GM18858 (cell line): ENCODE measurements at regions not wholly inside any gene's neighbourhood (a gene's known extent, or its start where the extent isn't known, plus 50 kb on each side); places are given as distances from the start of the nearest gene placed in this dataset.

Experiments used
- ATAC-seq: cut with Tn5 transposase; IDR thresholded peaks from one replicate; pipeline ENCODE4 v1.9.1; 2021; ENCODE audit not compliant: unreplicated experiment

DNA sequence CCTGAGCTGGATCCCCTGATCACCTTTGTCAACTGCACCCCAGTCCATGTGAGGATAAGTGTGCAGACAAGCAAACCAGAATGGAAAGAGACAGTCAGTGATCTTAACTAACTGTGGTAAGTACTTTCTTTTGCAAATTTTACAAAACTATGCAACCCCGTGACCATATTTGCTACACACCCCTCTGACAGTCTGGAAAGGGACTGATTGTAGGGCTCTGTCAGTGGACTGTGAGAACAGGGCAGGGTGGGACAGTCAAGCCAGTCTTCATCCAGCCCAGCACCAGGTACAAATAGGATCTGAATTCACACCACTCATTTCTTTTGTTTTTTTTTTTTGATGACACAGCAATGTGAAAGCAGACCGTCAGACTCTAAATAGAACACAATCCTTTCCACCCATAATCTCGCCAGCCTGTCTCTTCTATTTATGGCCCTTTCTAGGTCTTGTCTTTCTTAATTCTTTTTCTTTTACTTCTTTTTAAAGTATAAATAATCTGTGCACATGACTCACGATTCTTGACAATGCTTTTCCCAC lies 165.6 kb downstream of the ARL6IP6 start:
- ATAC-seq: no peak

DNA sequence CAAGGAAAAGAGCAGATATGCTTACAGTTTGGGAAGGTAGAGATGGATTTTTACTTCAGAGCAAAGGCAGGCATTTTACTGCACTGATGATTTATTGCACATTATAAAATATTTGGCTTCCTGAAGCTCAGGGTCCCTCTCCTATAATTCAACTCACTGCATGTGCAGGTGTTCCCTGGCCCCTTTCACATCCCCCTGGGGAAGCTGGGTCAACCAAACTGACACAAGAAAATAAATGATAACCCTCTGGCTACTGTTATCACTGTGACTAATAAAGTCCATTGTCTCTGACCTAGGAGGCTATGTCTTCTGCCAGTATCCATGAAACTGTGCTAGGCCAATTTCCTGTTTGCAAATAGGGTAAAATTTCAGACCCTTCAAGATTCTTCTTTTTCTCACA lies 163.1 kb downstream of the ARL6IP6 start:
- ATAC-seq: no peak

DNA sequence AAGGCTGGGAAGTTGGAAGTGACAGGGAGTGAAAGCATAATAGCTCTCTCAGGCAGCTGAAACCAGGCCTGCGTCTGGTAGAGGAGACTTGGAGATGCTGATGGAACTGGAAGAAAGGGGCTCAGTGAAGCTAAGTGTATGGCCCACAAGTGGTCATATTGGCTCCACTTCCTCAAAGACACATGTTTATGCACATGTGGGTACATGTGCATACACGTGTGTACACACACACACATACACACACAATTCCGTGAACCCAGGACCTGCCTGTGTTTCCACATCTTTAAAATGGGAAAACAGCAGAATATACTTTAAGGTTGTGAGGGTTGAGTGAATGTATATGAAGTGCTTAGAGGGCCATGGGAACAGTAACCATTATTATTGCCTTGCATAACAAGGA lies 160.9 kb downstream of the ARL6IP6 start:
- ATAC-seq: no peak

DNA sequence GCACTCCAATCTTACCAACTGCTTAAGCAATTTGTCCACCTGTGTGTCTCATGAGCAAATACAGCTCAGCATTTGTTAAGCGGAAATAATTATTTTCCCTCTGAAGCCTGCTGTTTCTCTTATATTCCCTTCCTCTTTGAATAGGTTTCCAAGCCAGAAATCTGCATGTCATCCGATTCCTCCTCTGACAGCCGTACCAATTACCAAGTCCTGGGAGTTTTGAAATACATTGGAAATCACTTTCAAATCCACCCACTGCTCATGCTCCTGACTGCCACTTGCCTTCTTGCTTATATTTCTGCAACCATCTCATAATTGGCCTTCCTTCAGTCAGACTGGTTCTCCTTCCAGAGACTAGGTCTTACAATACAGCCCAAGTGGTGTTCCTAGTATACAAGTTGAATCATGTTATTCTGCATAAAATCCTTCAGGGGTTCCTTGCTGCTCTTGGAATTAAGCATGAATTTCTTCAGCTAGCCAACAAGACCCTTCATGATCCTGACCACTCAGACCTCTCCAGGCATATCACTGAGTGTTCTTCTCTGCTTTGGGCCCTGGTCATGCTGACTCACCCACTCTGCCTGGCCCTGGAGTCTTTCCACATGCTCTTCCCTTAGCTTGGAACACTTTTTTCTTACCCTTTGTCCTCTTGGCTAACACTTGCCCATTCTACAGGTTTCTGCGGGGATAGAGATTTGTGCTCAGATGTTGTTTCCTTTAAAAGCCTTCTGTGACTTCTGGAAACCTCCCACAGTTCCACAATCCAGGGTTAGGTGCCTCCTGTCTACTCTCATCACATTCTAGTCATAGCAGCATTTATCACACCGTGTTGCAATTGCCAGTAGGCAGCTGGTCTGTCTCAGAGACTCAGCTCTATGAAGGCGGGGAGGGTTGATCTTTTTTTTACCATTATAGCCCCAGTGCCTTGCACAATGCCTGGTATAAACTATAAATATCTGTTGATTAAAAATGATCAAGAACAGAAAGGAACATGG lies 157.6 kb downstream of the ARL6IP6 start:
- no peak for ATAC-seq

DNA sequence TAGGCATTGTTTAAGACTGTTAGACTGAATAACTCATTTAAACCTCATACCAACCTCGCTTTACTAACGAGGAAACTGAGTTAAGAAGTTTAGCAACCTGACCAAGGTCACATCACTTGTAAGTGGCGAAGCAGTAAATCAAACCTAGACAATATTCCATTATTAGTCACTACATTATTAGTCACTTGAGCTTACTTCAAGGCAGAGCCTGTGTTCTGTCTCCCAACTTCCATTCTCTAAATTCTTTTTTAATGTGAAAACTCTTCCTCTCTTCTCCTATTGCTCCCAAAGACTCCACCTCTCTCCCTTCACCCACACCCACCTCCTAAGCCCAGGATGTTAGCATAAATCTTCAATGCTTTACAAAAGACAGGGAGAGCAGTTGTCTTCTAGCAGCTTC lies 156.5 kb downstream of the ARL6IP6 start:
- ATAC-seq: no peak

DNA sequence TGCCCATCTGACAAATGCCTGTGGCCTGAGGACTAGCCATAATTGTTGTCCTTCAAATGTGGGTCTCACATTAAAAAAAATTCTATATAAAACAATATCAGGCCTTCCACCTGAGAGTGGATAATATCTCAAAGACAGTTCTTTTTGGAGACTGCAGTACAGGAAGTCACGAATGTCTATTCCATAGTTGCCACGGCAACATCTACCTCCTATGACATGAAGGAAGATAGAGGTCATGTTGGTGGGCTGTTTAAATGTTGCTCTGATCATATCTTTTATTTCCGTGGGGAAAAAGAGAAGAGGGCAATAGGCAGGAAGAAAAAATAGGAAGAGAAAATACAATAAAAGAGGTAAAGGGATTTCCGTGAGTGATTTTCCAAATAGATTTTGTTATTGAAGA lies 151.8 kb downstream of the ARL6IP6 start:
- no peak for ATAC-seq

DNA sequence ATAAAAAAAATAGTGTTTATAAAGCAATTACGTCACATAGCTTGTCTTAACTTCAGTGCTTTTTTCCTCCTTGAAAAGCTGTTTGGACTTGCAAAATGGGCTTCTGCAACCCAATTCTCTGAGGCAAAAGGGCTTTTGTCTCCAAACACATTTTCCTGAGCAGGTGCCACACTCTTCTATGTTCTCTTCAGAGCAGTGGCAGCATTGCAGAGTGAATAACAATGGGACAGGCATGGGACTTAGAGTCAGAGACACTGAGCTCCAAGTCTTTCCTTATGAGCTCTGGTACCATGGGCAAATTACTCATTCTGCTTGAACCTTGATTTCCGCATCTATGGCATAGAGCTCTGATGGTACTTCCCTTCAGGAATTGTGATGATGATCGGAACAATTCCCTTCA lies 149.0 kb downstream of the ARL6IP6 start:
- no peak for ATAC-seq

DNA sequence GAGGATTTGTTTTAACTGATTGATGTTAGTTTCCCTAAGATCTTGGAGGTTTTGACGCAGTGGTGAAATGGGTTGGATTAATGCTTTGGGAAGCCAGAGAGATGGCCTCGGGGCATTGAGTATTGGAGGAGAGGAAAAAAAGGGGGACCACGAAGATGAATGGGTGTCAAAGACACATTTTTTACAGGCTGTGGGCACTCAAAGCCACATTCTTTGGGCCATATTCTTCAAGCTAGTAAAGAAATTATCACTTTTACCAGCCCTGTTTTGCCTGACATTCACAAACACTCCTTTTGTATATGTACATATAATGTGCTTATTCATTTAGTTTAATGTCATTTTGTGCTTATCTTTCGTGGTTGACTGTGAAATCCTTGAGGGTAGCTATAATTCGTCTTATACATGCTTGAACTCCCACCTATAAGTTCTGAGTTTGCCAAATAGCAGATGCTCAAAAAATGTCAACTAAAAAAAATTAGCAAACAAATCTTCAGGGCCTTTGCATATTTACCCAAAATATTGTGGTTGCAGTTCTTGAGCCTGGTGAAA lies 146.3 kb downstream of the ARL6IP6 start:
- no peak for ATAC-seq

DNA sequence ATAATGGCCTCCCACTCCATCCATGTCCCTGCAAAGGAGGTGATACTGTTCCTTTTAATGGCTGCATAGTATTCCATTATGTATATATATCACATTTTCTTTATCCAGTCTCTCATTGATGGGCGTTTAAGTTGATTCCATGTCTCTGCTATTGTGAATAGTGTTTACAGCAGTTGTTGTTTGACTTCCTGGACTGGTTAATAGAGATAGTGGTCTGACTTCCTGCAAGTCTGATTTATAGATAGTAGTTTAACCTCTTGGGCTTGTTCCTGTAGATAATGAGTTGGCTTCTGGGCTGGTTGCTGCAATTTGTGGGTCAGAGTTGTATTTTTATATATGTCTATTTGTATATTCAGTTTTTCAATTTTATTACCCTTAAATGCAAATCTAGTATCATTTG lies 145.4 kb downstream of the ARL6IP6 start:
- no peak for ATAC-seq

DNA sequence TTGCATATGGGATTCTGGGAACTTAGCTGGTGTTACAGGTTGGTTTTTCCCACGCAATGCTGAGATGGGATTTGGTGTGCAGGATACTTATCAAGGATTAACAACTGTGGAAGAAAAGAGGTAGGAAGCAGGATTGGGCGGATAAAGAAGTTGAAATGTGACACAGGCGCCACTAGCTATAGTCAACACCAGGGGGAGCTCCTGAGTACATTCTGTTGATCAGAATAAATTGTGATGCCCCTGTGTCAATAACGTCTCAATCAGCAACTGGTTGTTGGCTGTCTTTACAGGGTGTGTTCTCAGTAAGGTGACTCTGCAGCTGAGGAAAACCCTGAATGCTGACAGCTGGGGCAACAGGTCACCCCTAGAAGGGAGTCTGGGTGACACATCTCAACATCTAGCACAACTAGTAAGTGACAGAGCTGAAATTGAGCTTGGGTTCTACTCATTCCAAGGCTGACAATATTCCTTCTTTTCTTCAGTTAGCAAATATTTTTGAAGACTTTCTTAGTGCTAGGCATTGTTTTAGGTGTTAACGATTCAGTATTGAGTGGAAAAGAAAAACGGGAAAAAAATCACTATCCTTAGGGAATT lies 143.0 kb downstream of the ARL6IP6 start:
- ATAC-seq: no peak

DNA sequence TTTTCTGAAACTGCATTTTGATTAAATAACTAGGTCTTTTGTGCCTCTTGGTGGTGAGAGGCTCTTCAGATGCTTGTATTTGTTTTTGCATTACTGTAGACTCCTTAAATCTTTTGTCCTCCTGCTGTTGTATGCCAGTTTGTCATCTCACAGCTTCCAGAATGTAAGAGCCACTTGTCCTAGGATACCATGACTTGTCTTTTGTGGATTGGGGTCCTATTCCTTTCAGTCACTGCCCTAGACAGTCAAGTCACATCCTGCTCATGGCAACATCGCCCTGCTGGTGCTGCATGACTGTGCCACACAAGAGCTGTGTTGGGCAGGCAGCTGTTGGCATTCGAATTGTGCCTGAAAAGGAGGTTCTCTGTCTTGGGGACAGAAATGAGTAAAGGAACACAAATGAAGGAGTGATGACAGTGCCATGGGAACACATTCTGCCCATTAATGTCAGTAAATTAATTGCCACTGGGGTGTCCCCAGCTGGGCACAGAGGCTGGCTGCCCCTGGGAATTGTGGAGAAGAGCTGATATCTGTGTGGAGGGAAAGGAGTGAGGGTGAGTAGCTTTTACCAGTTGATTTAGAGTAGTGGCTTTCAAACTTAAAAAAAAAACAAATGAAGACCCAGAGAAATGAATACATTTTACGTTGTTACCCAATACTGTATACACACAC lies 140.3 kb downstream of the ARL6IP6 start:
- no peak for ATAC-seq

DNA sequence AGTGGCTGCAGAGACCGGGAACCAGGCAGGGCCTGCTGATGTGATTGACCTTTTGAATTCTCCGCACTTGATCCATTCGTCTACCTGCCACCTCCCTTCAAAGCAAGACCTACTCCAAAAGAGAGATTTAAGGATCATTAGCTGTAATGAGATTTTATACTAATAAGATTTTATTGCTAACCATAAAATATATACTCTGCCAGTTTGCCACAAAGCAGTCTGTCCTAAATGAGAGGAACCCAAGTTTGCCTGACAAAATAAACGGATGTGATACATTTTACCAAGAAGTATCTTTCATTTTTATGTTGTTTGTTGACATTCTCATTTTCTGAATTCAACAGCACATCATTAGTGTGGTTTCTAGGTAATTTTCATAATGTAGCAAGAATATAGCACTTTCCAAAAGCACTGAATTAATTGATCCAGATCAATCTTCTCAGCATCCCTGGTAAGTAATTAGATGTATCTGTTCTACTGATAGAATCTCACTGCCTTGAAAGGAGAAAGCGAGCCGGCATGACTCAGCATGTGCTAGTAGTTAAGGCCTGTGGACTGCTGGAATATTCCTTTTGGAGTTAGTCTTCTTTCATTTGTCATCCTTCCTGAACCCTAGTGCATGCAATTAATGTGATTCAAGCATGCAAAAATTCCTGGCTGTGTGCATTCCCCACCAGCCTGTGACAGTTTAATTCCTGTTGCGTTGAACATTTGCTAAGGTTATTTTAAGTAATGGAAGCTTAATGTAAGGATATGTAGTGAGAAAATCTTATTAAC lies 128.5 kb downstream of the ARL6IP6 start:
- no peak for ATAC-seq

DNA sequence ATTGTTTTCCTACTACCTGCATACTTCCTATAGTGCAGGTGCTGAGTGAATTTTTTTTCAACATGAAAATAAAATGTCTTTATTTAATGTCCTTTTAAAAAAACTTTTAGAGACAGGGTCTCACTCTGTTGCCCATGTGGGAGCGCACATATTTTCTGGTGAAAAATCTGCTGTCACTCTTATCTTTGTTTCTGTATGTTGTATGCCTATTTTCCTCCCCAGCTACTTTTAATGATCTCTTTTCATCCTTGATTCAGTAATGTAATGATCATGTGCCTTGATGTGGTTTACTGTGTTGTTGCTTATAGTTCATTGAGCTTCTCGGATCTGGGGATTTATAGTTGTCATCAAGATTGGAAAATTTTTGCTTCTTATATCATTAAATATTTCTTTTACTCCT lies 117.3 kb downstream of the ARL6IP6 start:
- ATAC-seq: no peak

DNA sequence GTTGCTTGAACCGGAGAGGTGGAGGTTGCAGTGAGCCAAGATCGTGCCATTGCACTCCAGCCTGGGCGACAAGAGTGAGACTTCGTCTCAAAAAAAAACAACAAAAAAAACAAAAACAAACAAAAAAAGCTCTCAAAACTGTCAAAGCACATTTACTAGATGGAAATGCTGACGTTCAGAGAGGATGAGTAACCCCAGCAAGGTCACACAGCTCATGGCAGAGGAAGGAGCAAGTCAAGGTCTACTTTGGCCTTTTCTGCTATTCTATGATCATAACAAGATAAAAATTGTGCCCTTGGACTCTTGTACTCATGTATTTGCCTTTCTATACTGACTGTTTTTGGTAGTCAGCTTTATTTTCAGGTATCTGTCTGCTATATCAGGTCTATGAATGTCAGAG lies 109.5 kb downstream of the ARL6IP6 start:
- no peak for ATAC-seq

DNA sequence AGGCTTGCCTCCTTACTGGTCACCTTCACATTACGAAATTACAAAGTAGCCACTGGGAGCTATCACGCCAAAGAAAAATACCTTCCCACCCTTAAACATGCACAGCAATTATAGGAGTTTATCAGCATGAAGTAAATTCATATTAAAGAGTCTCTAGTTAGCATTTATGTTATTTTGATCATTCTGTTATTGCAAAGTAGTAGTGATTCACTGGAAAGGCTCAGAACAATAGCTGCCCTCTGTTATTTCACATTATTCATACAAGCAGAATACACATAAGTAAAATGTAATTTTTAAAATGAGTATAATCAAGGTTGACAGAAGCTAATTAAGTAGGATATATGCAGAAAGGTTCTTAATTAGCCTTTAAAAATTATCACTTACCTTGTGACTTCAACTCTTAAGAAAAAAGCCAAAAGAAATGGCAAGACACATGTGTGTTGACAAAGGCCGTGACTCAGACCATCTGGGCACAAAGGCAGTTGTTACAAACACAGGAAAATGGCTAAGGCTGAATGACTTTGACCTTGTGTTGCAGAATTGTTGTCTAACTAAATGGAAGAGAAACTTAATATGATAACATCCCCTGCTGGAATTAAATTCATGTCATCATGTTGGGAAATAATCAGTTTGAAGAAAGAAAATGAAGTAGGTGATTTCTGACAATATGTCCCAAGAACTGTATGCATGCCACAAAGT lies 108.3 kb downstream of the ARL6IP6 start:
- ATAC-seq: no peak

DNA sequence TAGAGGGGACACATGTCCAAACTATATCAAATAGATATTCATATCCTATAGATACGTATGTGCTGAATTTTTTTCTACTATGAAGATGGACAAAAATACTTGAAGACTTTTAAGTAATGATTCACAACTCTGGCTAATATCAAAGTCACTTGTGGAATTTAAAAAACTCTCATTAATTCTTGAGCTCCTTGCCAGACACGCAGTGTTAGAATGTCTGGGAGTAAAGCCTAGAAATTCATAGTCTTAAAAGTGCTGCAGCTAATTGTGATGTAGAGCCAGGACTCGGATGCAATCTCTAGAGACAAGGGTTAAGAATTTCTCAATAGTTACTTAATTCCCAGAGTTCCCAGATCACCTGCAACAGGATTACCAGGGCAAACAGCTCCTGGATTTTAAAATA lies 107.4 kb downstream of the ARL6IP6 start:
- no peak for ATAC-seq

DNA sequence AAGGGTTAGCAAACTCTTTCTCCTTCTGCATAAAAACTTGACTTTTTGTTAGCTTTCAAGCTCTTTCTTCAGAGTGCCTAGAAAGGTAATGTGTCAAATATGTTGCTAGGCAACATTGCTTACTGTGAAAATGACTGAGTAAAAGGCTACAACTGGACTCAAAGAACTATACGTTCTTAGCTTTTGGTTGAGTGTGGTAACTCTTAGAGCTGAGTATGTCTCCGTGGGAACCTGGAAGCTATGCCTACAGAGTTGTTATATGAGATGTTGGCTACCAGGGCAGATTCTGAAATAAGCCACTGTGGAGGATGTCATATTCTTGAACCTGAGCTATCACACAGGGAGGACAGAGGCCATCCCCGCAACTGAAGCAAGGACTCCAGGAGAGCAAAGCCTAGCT lies 105.5 kb downstream of the ARL6IP6 start:
- no peak for ATAC-seq

DNA sequence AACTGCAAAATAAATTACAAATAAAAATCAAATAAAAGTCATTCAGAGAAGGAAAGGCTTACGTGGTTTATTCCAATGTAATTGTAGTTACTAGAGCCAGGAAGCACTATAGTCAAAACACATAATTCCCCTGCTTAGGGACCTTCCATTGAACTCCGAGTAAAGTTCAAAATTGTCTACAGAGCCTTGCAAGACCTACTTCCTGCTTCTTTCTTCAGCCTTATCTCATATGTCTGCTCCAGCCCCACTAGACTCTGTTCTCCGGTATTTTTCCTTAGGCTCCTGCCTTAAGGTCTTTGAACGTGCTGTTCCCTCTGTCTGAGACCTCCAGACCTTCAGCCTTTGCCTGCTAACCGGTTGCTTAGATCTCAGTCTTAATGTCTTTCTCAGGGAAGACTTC lies 104.3 kb downstream of the ARL6IP6 start:
- ATAC-seq: no peak

DNA sequence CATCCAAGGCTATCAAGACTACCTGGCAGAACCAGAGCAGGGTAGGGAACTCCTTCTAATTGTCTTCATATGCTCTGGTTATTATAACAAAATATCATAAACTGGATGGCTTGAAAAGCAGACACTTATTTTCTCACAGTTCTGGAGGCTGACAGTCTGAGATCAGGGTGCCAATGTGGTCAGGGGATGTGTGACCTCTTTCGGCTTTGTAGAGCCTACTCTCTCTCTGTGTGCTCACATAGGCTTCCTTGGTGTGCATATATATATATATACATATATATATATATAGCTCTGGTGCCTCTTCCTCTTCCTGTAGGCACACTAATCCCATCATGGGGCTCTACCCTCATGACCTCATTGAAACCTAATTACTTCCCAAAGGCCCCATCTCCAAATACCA lies 101.6 kb downstream of the ARL6IP6 start:
- no peak for ATAC-seq

DNA sequence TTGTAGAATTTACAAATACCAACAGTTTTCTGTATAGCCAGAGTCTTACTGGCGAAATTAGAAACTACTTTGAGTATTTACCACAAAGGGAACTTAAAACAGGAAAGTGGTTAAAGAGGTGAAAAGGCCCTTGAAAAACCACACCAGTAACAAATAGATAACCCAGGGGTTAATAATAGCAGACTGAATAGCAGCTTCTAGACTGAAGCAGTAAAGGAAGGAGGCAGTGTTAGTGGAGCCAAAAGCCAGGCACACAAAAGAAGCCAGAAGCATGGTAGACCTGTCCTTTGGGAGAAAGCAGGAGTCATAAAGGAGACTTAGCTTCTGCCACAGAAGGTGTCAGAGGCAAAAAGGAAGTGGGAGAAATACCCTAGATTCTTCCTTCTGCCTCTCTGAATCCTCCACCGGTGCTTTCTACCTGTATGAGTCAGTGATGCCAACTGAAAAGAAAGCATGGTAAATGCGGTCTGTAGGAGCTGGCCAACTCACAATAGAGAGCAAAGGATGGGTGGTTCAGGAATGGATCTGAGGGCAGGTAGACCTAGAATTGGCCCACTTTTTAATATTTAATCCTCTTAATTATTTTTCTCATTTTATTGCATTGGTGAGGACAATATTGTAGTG lies 97.3 kb downstream of the ARL6IP6 start:
- ATAC-seq: no peak
